Astrocyte of the spinal cord (primary cell): ENCODE measurements at regions not wholly inside any gene's neighbourhood (a gene's known extent, or its start where the extent isn't known, plus 50 kb on each side); places are given as distances from the start of the nearest gene placed in this dataset.
"Not testable (repeated sequence)": the region's sequence is repeated elsewhere in the genome, so short reads cannot be mapped to it uniquely, and the experiment has no call there.

Source experiments
- DNase-seq: peaks from one replicate; pipeline ENCODE4 v3.0.0; 2011; ENCODE audit warnings: low read depth, low spot score
- H3K4me3 ChIP-seq: 2 replicates; pipeline ENCODE4 v1.5.1; 2011; ENCODE audit warnings: low read depth, mild to moderate bottlenecking, low read length, moderate library complexity
- in situ Hi-C: cut with HindIII; loops from 2 replicates; pipeline ENCODE4 v1.10.0; 2017; ENCODE audit warnings: low sequenced_read_pairs
- TF ChIP-seq, protein P1 (sequence below): IDR thresholded peaks from 2 replicates; pipeline ENCODE4 v1.5.1; 2012; ENCODE audit warnings: low read depth, mild to moderate bottlenecking, low read length, inconsistent platforms

GRCh38 chr1:191483988-191484387 is 674.3 kb upstream of the RGS18 start:
- H3K4me3 ChIP-seq, result no peak overlapping the region
- in situ Hi-C loops, result no loop called here
- no peak for DNase-seq
- TF ChIP-seq, protein P1, sequence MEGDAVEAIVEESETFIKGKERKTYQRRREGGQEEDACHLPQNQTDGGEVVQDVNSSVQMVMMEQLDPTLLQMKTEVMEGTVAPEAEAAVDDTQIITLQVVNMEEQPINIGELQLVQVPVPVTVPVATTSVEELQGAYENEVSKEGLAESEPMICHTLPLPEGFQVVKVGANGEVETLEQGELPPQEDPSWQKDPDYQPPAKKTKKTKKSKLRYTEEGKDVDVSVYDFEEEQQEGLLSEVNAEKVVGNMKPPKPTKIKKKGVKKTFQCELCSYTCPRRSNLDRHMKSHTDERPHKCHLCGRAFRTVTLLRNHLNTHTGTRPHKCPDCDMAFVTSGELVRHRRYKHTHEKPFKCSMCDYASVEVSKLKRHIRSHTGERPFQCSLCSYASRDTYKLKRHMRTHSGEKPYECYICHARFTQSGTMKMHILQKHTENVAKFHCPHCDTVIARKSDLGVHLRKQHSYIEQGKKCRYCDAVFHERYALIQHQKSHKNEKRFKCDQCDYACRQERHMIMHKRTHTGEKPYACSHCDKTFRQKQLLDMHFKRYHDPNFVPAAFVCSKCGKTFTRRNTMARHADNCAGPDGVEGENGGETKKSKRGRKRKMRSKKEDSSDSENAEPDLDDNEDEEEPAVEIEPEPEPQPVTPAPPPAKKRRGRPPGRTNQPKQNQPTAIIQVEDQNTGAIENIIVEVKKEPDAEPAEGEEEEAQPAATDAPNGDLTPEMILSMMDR, result no peak

- H3K4me3 ChIP-seq, result no peak overlapping the region
- in situ Hi-C loops, result no loop called here
- TF ChIP-seq, protein P1, result no peak
- DNase-seq, result no peak
These were observed 668.0 kb upstream of the RGS18 start for GRCh38 chr1:191490303-191490702.

GRCh38 chr1:191495040-191495439 is 663.2 kb upstream of the RGS18 start:
- no peak for DNase-seq
- TF ChIP-seq, protein P1, result no peak
- in situ Hi-C loops, result no loop called here
- H3K4me3 ChIP-seq, result no peak overlapping the region

- TF ChIP-seq, protein P1, result no peak
- DNase-seq, result peak; percentile 6
- in situ Hi-C loops, result no loop called here
- H3K4me3 ChIP-seq, result no peak overlapping the region
These were observed 659.9 kb upstream of the RGS18 start for GRCh38 chr1:191498318-191498717.

- no peak for DNase-seq
- in situ Hi-C loops, result no loop called here
- no peak overlapping the region for H3K4me3 ChIP-seq
- TF ChIP-seq, protein P1, result no peak
These were observed 659.4 kb upstream of the RGS18 start for GRCh38 chr1:191498825-191499224.

GRCh38 chr1:191504999-191505398 is 653.3 kb upstream of the RGS18 start:
- no peak overlapping the region for H3K4me3 ChIP-seq
- DNase-seq, result no peak
- in situ Hi-C loops, result no loop called here
- TF ChIP-seq, protein P1, result no peak

DNA sequence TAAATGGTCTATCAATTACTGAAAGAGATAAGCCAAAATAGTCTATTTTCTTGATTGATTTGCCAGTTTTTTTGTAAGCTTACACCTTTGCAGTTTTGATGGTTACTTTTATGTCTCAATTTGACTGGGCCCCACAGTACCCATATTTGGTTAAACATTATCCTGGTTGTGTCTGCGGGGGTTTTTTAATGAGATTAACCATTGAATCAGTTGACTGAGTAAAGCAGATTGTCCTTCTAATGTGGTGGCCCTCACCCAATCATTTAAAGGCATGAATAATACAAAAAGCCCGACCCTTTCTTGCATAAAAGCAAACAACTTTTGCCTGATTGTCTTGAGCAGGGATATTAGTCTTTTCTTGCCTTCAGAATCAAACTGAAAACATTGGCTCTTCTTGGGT is 650.0 kb upstream of the RGS18 start:
- no peak for DNase-seq
- in situ Hi-C loops, result no loop called here
- no peak overlapping the region for H3K4me3 ChIP-seq
- TF ChIP-seq, protein P1, result no peak

DNA sequence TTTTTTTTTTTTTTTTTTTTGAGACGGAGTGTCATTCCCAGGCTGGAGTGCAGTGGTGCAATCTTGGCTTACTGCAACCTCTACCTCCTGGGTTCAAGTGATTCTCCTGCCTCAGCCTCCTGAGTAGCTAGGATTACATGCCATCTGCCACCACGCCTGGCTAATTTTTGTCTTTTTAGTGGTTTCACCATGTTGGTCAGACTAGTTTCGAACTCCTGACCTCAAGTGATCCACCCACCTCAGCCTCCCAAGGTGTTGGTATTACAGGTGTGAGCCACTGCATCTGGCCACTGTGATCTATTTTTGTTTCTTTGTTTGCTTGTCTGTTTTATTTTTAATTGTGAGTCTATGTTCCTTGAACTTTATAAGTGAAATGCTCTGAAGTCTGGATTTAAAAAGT is 646.8 kb upstream of the RGS18 start:
- DNase-seq, in situ Hi-C loops, H3K4me3 ChIP-seq: not testable (repeated sequence)
